ENCODE measurements at regions not wholly inside any gene's neighbourhood (a gene's known extent, or its start where the extent isn't known, plus 50 kb on each side); places are given as distances from the start of the nearest gene placed in this dataset.

- in situ Hi-C loops (cut with HindIII; ENCODE audit: low sequenced_read_pairs): no loop called here
These were observed 451.1 kb upstream of the RGS6 start for GRCh38 chr14:71481021-71481654.

DNA sequence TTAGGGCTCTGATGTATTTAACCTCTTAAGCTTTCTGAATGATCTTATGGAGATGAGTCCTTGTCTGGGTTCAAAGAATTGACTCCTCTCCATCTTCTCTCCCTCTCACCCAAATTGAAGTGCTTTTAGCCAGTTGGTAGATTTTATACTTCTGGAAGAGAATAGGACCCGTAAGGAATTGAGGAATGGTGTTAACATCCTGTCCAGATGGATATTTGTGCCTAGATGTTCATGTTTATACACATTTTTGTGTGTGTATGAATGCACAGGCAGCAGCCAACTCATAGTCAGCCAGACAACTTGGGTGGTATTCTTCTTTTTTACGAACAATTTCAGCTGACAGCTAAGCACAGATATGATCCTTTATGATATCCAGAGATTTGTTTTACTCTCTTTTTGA, 449.6 kb upstream of the RGS6 start:
- in situ Hi-C loops (cut with HindIII; ENCODE audit: low sequenced_read_pairs): no loop called here

DNA sequence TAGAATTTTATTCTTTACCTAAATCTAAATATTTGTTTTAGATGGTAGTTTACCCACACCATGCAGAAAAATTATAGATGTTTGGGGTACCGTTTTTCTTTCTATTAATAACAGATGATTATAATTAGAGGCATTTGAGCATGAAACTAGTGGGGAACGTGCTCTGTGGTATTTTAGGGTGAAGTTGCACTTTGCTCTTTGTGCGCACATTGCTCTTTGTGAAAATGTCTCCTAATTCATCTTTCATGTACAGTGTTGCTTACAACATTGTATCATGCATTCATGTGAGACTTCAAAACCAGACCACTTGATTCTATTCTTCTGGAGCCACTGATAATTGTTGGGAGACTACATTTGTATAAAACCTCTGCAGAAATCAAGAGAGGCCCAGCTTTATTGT, 449.1 kb upstream of the RGS6 start:
- in situ Hi-C loops (cut with HindIII; ENCODE audit: low sequenced_read_pairs): no loop called here

- in situ Hi-C loops (cut with HindIII; ENCODE audit: low sequenced_read_pairs): no loop called here
These were observed 446.4 kb upstream of the RGS6 start for GRCh38 chr14:71485833-71486232.

- in situ Hi-C loops (cut with HindIII; ENCODE audit: low sequenced_read_pairs): no loop called here
These were observed 445.9 kb upstream of the RGS6 start for GRCh38 chr14:71486279-71486678.

DNA sequence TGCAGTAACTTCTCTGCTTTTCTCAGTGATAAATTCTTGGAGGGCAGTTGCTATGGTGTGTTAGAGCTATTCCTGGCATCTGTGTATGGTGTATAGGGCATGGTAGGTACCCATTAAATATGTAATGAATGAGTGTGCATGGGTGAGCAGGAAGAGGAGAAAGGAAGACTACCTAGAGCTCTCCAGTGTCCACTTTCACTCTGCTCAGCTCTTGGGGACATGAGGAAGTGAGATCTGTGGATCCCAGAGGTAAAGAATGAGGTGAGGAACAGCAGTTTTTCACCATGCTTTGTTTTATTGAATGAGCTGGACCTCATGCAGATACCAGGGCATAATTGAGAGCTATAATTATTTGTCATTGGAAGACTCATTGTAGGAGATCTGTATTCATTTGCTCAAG, 444.8 kb upstream of the RGS6 start:
- in situ Hi-C loops (cut with HindIII; ENCODE audit: low sequenced_read_pairs): no loop called here

DNA sequence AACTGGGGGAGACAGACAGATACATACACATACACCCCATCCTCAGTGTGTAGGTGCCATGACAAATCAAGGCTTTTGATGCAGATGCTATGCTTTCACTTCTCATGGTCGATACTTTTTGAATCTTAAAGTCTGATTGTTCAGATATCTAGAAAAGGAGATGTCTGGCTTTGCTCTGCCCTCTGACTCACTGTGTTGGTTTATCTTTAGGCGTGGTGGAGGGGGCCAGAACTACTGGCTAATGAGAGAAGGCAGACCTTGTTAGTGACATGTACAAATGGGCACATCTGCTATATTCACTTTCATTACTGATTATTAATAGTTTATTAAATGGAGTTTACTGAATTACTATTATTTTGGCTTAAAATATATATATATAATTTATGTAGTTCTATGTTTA, 444.3 kb upstream of the RGS6 start:
- in situ Hi-C loops (cut with HindIII; ENCODE audit: low sequenced_read_pairs): no loop called here

GRCh38 chr14:71488703-71489191, 443.5 kb upstream of the RGS6 start:
- in situ Hi-C loops (cut with HindIII; ENCODE audit: low sequenced_read_pairs): no loop called here

- in situ Hi-C loops (cut with HindIII; ENCODE audit: low sequenced_read_pairs): no loop called here
These were observed 442.5 kb upstream of the RGS6 start for GRCh38 chr14:71489742-71490141.

GRCh38 chr14:71491931-71492330, 440.3 kb upstream of the RGS6 start:
- in situ Hi-C loops (cut with HindIII; ENCODE audit: low sequenced_read_pairs): no loop called here

- in situ Hi-C loops (cut with HindIII; ENCODE audit: low sequenced_read_pairs): no loop called here
These were observed 439.9 kb upstream of the RGS6 start for GRCh38 chr14:71492346-71492745.

DNA sequence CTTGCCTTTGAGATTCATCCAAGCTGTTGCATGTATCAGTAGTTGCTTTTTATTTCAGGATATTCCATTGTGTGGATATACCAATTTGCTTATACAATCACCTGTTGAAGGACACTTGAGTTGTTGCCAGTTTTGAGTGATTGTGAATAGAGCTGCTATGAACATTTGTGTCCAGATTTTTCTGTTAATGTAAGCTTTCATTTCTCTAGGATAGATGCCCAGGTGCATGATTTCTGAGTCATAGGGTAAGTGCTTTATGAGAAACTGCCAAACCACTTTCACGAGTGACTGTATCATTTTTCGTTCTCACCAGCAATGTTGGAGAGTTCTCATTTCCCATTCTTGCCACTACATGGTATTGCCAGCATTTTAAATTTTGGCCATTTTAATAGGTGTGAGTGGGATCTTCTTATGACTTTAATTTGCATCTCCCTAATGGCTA, 434.6 kb upstream of the RGS6 start:
- in situ Hi-C loops (cut with HindIII; ENCODE audit: low sequenced_read_pairs): no loop called here

DNA sequence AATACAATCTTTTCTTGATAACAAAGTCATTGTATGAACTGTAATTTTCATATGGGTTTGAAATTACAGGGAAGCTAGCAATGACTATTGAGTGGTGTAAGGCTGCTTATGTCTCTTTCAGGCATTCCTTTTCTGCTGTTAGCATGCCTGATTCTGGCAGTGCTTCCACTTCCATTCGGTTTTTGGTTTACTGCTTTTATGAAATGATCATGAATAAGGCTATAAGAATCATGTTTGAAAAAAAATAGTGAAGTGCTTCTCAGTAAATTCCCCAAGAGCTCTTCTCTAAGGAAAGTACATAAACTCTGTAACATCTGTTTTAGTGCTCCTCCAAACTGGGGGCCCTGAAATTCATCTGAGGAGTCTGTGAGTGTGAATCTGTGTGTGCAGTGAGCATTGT, 434.0 kb upstream of the RGS6 start:
- in situ Hi-C loops (cut with HindIII; ENCODE audit: low sequenced_read_pairs): no loop called here

GRCh38 chr14:71499018-71499417, 433.2 kb upstream of the RGS6 start:
- in situ Hi-C loops (cut with HindIII; ENCODE audit: low sequenced_read_pairs): no loop called here

DNA sequence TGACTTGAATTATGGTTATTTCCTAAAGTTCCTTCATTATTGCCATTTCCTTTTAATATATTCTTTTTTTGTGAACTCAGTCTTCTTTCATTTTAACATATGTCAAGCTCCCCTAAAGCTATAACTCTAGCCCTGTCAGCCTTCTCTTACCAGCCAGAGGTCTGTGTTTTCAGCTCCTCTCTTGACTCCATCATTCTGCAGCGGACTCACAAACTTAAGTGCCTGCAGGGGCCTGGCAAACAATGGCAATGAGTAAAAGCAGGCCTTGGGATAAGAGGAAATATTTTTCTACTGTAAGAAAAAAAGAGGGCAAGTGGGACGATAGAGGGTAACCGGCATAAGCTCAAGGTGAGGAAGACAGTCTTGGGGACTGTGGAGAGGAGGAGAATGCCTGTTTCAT, 424.5 kb upstream of the RGS6 start:
- in situ Hi-C loops (cut with HindIII; ENCODE audit: low sequenced_read_pairs): no loop called here

DNA sequence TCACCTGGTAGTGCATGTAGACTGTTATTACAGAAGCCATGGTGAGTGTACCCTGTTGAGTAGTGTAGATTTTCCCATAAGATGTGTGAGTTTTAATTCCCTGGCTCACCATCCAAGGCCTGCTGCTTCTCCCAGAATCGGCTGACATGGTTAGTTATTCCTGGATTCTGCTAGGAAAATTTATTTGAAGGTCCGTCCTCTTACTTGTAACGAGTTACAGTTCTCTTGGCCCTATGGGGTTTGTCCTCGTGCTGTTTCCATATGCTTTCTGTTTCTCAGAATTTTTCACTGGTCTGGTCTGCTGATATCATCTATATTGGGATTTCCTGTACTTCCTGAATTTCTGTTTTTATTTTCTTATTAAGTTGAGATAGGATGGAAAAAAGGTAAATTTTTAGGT, 423.3 kb upstream of the RGS6 start:
- in situ Hi-C loops (cut with HindIII; ENCODE audit: low sequenced_read_pairs): no loop called here

DNA sequence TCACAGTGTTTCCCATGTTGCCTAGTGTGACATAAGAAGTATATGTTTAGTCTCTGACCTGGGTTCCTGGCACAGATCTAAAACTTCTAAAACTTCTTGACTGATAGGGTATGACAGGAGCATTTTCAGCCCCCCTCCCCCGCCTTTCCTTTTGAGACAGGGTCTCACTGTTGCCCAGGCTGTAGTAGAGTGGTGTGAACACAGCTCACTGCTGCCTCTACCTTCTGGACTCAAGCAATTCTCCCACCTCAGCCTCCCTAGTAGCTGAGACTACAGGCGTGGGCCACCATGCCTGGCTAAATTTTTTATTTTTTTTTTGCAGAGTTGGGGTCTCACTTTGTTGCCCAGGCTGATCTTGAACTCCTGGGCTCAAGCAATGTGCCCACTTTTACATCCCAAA, 421.1 kb upstream of the RGS6 start:
- in situ Hi-C loops (cut with HindIII; ENCODE audit: low sequenced_read_pairs): no loop called here

- in situ Hi-C loops (cut with HindIII; ENCODE audit: low sequenced_read_pairs): no loop called here
These were observed 417.0 kb upstream of the RGS6 start for GRCh38 chr14:71514941-71515919.

DNA sequence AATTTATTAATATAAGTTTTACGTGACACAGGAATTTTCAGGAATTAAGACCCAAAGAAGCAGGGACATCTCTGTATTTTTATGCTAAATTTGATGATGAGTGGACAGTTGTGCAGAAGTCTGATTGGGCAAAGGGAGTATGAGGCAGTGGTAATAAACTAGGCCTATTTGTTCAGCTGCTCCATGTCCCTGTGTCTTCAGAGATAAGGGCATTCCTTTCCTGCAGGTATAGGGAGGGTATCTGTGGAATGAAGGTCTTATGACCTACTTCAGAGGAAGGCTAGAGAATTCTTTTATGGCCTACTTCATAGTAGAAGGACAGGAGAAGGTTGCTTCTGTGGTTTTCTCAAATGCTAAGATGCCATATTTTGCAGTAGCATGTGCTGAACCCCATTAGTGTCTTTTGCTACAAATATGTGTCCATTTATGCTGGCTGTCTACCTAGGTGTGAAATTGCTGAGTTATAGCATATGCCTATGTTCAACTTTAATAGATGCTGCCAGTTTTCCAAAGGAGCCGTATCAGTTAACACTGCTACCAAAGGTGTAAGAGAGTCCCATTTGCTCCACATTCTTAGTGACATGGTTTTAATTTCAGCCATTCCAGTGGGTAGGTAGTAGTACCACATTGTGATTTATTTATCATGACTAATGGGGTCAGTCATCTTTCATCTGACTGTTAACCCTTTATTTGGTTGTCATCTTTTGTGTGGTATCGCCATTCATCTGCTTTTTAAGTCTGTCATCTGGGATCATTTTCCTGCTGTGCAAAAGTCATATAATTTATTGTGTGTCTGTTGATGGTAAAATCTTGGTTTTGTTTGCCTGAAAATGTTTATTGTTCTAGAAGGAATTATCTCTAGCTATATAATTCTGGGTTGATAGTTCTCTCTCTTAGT, 410.7 kb upstream of the RGS6 start:
- in situ Hi-C loops (cut with HindIII; ENCODE audit: low sequenced_read_pairs): no loop called here

GRCh38 chr14:71523630-71524319, 408.5 kb upstream of the RGS6 start:
- in situ Hi-C loops (cut with HindIII; ENCODE audit: low sequenced_read_pairs): no loop called here
